Calu3 (cell line): ENCODE measurements at regions not wholly inside any gene's neighbourhood (a gene's known extent, or its start where the extent isn't known, plus 50 kb on each side); places are given as distances from the start of the nearest gene placed in this dataset.

Experiments
- BruUV-seq: library from RNA; stranded (reverse); fragments of 400-500 nt; replicated peaks from 2 replicates; lab custom pipeline; 2021; lab: Mats Ljungman, UMichigan
- CTCF ChIA-PET: fragments of 300-600 bp; sonication (Branson Sonifier 250); formaldehyde crosslinking; loops from one replicate; lab custom pipeline; 2022; ENCODE audit warnings: antibody characterized with exemption; lab: Charles Lee
- DNase-seq: peaks from one replicate; pipeline ENCODE4 v3.0.0; 2022
- H3K27ac Mint-ChIP-seq: one replicate; pipeline ENCODE4 v1.8.0; 2022; ENCODE audit warnings: mixed read lengths; ENCODE audit not compliant: unreplicated experiment
- H3K27me3 Mint-ChIP-seq: one replicate; pipeline ENCODE4 v1.8.0; 2022; ENCODE audit warnings: mixed read lengths; ENCODE audit not compliant: unreplicated experiment
- H3K36me3 Mint-ChIP-seq: one replicate; pipeline ENCODE4 v1.8.0; 2022; ENCODE audit warnings: mild to moderate bottlenecking, moderate library complexity, mixed read lengths; ENCODE audit not compliant: insufficient read depth, unreplicated experiment
- H3K4me1 Mint-ChIP-seq: one replicate; pipeline ENCODE4 v1.8.0; 2022; ENCODE audit warnings: mild to moderate bottlenecking, low read depth, mixed read lengths; ENCODE audit not compliant: unreplicated experiment
- H3K4me3 Mint-ChIP-seq: one replicate; pipeline ENCODE4 v1.8.0; 2022; ENCODE audit warnings: mild to moderate bottlenecking, low read depth, moderate library complexity, mixed read lengths; ENCODE audit not compliant: unreplicated experiment
- H3K9me3 Mint-ChIP-seq: one replicate; pipeline ENCODE4 v1.8.0; 2022; ENCODE audit warnings: low read depth, mixed read lengths; ENCODE audit not compliant: unreplicated experiment
- intact Hi-C: fragments of 100-400 bp; cut with micrococcal nuclease; formaldehyde crosslinking; loops from one replicate; pipeline ENCODE4 v1.10.0; 2022; ENCODE audit not compliant: unreplicated experiment
- TF ChIP-seq, protein P1 (sequence below): fragments of 200-600 bp; IDR thresholded peaks from one replicate; pipeline ENCODE4 v1.8.0; 2022; ENCODE audit warnings: antibody characterized with exemption; ENCODE audit not compliant: unreplicated experiment

DNA sequence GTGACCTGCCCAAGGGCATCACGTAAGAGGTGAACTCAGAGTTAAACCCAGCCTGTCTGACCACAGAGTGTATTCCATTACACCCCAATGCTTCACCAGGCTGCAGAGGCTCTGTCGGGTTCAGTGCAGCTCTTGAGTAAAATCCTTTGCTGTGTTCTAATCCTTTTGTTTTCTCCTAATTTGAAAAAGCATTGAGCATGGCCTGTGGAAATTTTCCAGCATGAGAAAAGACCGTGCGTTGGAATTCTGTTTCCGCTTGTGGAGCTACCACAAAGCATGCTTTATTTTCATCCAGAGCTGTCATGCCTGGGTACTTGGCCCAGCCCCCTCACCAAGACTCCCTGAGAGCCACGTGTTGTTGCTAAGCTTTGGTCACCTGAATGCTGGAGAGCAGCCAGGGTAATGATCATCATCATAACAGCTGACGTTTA is 317.6 kb downstream of the PRDM2 start:
- Mint-ChIP-seq H3K36me3 (no peaks in the 10 kb centered on the region), H3K27me3 (no peaks in the 10 kb centered on the region), H3K4me1 (no peaks in the 10 kb centered on the region), H3K4me3 (no peak overlapping the region), H3K27ac (no peak overlapping the region), H3K9me3 (peaks cover 7% of the 10 kb centered on the region)
- CTCF ChIA-PET, result no interaction called here
- BruUV-seq, result no TSS peak
- DNase-seq, result no peak
- TF ChIP-seq, protein P1, sequence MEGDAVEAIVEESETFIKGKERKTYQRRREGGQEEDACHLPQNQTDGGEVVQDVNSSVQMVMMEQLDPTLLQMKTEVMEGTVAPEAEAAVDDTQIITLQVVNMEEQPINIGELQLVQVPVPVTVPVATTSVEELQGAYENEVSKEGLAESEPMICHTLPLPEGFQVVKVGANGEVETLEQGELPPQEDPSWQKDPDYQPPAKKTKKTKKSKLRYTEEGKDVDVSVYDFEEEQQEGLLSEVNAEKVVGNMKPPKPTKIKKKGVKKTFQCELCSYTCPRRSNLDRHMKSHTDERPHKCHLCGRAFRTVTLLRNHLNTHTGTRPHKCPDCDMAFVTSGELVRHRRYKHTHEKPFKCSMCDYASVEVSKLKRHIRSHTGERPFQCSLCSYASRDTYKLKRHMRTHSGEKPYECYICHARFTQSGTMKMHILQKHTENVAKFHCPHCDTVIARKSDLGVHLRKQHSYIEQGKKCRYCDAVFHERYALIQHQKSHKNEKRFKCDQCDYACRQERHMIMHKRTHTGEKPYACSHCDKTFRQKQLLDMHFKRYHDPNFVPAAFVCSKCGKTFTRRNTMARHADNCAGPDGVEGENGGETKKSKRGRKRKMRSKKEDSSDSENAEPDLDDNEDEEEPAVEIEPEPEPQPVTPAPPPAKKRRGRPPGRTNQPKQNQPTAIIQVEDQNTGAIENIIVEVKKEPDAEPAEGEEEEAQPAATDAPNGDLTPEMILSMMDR, result no peak
- intact Hi-C loops, result no loop called here

DNA sequence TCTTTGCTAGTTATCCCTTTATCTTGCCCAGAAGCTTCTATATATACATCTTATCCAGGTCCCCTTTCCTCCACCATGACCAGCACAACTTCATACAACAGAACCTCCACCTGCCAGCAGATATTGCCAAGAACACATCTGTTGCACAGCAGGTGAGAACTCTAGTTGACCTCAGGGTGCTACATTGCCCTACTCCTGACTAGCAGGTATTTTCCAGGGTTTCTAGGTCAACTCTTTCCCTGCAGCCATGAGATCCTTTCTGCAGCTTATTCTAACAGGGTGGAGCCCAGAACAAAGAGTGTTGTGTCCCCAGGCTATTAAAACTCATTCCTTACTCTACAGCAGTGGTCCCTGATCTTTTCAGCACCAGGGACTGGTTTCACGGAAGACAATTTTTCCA is 319.5 kb downstream of the PRDM2 start:
- intact Hi-C loops, result no loop called here
- DNase-seq, result no peak
- Mint-ChIP-seq H3K9me3 (peaks cover 8% of the 10 kb centered on the region), H3K27me3 (no peaks in the 10 kb centered on the region), H3K27ac (no peak overlapping the region), H3K4me1 (no peaks in the 10 kb centered on the region), H3K4me3 (no peak overlapping the region), H3K36me3 (no peaks in the 10 kb centered on the region)
- no TSS peak for BruUV-seq
- CTCF ChIA-PET, result no interaction called here
- TF ChIP-seq, protein P1, result no peak

DNA sequence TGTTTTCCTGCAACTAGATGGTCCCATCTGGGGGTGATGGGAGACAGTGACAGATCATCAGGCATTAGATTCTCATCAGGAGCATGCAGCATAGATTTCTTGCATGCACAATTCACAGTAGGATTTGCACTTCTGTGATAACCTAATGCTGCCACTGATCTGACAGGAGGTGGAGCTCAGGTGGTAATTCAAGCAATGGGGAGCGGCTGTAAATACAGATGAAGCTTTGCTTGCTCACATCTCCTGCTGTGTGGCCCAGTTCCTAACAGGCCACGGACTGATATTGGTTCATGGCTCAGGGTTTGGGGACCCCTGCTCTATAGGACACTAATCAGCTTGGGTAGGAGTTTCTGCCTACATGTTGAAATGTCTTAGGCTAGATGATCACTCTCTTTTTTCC is 320.0 kb downstream of the PRDM2 start:
- Mint-ChIP-seq H3K27me3 (no peaks in the 10 kb centered on the region), H3K36me3 (no peaks in the 10 kb centered on the region), H3K4me3 (no peak overlapping the region), H3K27ac (no peak overlapping the region), H3K9me3 (peaks cover 8% of the 10 kb centered on the region), H3K4me1 (no peaks in the 10 kb centered on the region)
- CTCF ChIA-PET, result no interaction called here
- TF ChIP-seq, protein P1, result no peak
- DNase-seq, result no peak
- no TSS peak for BruUV-seq
- intact Hi-C loops, result no loop called here

DNA sequence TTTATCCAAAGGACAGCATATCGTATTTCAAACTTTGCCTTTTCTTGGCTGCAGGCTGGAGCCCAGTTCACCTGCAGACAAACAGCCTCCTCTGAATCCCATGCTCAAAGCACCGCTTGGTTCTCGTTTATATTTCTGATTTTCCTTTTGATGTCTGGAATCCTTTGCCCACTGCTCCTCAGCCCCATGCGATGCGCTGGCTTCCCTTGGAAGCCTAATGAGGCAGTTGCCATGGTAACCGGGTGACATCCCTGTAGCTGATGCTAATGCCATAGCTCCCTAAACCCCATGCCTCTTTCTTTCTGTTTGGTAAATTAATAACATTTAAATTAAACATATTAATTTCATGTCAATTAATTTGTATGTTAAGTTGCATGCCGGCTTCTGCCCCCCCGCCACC is 327.1 kb downstream of the PRDM2 start:
- CTCF ChIA-PET, result no interaction called here
- no peaks in the 10 kb centered on the region for H3K36me3 Mint-ChIP-seq
- no peaks in the 10 kb centered on the region for H3K27me3 Mint-ChIP-seq
- TF ChIP-seq, protein P1, result no peak
- intact Hi-C loops, result no loop called here
- H3K4me3 Mint-ChIP-seq, result no peak overlapping the region
- peaks cover 9% of the 10 kb centered on the region for H3K9me3 Mint-ChIP-seq
- no TSS peak for BruUV-seq
- no peak for DNase-seq
- H3K4me1 Mint-ChIP-seq, result no peaks in the 10 kb centered on the region
- no peak overlapping the region for H3K27ac Mint-ChIP-seq
